CD4-positive, alpha-beta T cell treated with Interleukin-1 beta for 1 hour (primary cell): ENCODE measurements at regions not wholly inside any gene's neighbourhood (a gene's known extent, or its start where the extent isn't known, plus 50 kb on each side); places are given as distances from the start of the nearest gene placed in this dataset.
"Not testable (repeated sequence)": the region's sequence is repeated elsewhere in the genome, so short reads cannot be mapped to it uniquely, and the experiment has no call there.

Experiments used
- DNase-seq, 2 donors: peaks; one replicate each; pipeline ENCODE4 v3.0.0-alpha.2; 2020 to 2022

GRCh38 chr15:96132126-96132525, 198.4 kb upstream of the NR2F2 start:
- no peak for DNase-seq

GRCh38 chr15:96135166-96136093, 195.1 kb upstream of the NR2F2 start:
- DNase-seq: no peak

GRCh38 chr15:96138985-96139384, 191.5 kb upstream of the NR2F2 start:
- DNase-seq: no peak

- no peak for DNase-seq
Measured at GRCh38 chr15:96142498-96142897, 188.0 kb upstream of the NR2F2 start.

GRCh38 chr15:96144734-96145133, 185.8 kb upstream of the NR2F2 start:
- no peak for DNase-seq

GRCh38 chr15:96146726-96147125, 183.8 kb upstream of the NR2F2 start:
- DNase-seq: no peak

- no peak for DNase-seq
Measured at GRCh38 chr15:96147267-96147666, 183.2 kb upstream of the NR2F2 start.

GRCh38 chr15:96150254-96150653, 180.2 kb upstream of the NR2F2 start:
- no peak for DNase-seq

- DNase-seq: not testable (repeated sequence)
Measured at GRCh38 chr15:96151749-96152148, 178.8 kb upstream of the NR2F2 start.

GRCh38 chr15:96153929-96154328, 176.6 kb upstream of the NR2F2 start:
- DNase-seq: no peak

GRCh38 chr15:96158938-96159337, 171.6 kb upstream of the NR2F2 start:
- no peak for DNase-seq

- no peak for DNase-seq
Measured at GRCh38 chr15:96160269-96160668, 170.2 kb upstream of the NR2F2 start.

GRCh38 chr15:96160800-96161199, 169.7 kb upstream of the NR2F2 start:
- DNase-seq: no peak

GRCh38 chr15:96162322-96162721, 168.2 kb upstream of the NR2F2 start:
- no peak for DNase-seq

- no peak for DNase-seq
Measured at GRCh38 chr15:96165081-96165480, 165.4 kb upstream of the NR2F2 start.

GRCh38 chr15:96165775-96166174, 164.7 kb upstream of the NR2F2 start:
- DNase-seq: no peak

- DNase-seq: no peak
Measured at GRCh38 chr15:96166223-96167200, 164.0 kb upstream of the NR2F2 start.

GRCh38 chr15:96170616-96170978, 159.9 kb upstream of the NR2F2 start:
- not testable (repeated sequence) for DNase-seq

GRCh38 chr15:96170979-96171739, 159.3 kb upstream of the NR2F2 start:
- DNase-seq: no peak

GRCh38 chr15:96171853-96172296, 158.6 kb upstream of the NR2F2 start:
- DNase-seq: no peak

- no peak for DNase-seq
Measured at GRCh38 chr15:96172417-96172816, 158.1 kb upstream of the NR2F2 start.

GRCh38 chr15:96176831-96177230, 153.7 kb upstream of the NR2F2 start:
- DNase-seq: no peak

- DNase-seq: no peak
Measured at GRCh38 chr15:96177279-96177678, 153.2 kb upstream of the NR2F2 start.
